Neural progenitor cell (in vitro differentiated cells): ENCODE measurements at regions not wholly inside any gene's neighbourhood (a gene's known extent, or its start where the extent isn't known, plus 50 kb on each side); places are given as distances from the start of the nearest gene placed in this dataset.

Experiments
- EZH2 ChIP-seq: fragments of 200-600 bp; sonication (generic); IDR thresholded peaks from 2 replicates; pipeline ENCODE4 v1.6.1; 2017; ENCODE audit warnings: antibody characterized with exemption, mild to moderate bottlenecking, moderate library complexity
- TF ChIP-seq, protein P1 (sequence below): fragments of 200-600 bp; sonication (generic); IDR thresholded peaks from 2 replicates; pipeline ENCODE4 v1.5.1; 2017; ENCODE audit warnings: antibody characterized with exemption, mild to moderate bottlenecking

GRCh38 chr9:108655818-108656217 is 200.0 kb downstream of the ACTL7B start:
- TF ChIP-seq, protein P1, sequence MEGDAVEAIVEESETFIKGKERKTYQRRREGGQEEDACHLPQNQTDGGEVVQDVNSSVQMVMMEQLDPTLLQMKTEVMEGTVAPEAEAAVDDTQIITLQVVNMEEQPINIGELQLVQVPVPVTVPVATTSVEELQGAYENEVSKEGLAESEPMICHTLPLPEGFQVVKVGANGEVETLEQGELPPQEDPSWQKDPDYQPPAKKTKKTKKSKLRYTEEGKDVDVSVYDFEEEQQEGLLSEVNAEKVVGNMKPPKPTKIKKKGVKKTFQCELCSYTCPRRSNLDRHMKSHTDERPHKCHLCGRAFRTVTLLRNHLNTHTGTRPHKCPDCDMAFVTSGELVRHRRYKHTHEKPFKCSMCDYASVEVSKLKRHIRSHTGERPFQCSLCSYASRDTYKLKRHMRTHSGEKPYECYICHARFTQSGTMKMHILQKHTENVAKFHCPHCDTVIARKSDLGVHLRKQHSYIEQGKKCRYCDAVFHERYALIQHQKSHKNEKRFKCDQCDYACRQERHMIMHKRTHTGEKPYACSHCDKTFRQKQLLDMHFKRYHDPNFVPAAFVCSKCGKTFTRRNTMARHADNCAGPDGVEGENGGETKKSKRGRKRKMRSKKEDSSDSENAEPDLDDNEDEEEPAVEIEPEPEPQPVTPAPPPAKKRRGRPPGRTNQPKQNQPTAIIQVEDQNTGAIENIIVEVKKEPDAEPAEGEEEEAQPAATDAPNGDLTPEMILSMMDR, result no peak
- no peak for TF ChIP-seq EZH2
